ENCODE measurements at regions not wholly inside any gene's neighbourhood (a gene's known extent, or its start where the extent isn't known, plus 50 kb on each side); places are given as distances from the start of the nearest gene placed in this dataset.
"Not testable (repeated sequence)": the region's sequence is repeated elsewhere in the genome, so short reads cannot be mapped to it uniquely, and the experiment has no call there.

DNA sequence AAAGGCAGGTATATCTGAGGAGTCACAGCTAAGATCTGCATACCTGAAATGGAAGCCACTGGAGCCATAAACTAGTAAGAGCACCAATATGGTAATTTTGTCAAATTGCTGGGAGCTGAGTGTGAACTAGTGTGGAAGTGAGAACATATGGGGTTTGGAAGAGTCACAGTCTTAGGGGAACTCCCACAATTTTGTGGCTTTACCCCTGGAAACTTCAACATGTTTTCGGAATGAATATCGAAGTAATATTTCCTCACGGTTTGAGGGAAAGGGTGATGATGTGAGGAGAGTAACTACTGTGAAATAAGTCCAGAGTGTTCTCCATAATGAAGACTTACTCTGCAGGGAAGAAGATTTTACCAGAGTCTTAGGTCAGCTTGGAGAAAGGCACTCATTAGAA, 565.9 kb downstream of the RIT2 start:
- Mint-ChIP-seq H3K27ac (no peak overlapping the region), H3K36me3 (peaks cover 0 to 4% of the 10 kb centered on the region in 2 donors), H3K9me3 (peaks cover 17 to 20% of the 10 kb centered on the region in 2 donors)
- no peak for ATAC-seq
- no peak for DNase-seq (ENCODE audit: low spot score in 2 of 2)

DNA sequence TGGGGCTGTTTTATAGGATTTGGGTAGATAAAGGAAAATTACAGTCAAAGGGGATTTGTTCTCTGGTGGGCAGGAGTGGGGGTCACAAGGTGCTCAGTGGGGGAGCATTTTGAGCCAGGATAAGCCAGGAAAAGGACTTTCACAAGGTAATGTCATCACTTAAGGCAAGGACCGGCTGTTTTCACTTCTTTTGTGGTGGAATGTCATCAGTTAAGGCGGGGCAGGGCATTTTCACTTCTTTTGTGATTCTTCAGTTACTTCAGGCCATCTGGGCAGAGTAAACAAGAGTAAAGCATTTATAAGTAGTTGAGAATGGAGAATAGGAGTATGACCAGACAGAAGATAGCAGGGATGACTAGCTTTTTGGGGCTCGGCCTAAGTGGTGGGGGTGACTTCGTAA, 562.9 kb downstream of the RIT2 start:
- H3K36me3 Mint-ChIP-seq; ATAC-seq; H3K27ac Mint-ChIP-seq; DNase-seq (ENCODE audit: low spot score in 2 of 2): not testable (repeated sequence)
- H3K9me3 Mint-ChIP-seq: peaks cover 27 to 35% of the 10 kb centered on the region in 2 donors

DNA sequence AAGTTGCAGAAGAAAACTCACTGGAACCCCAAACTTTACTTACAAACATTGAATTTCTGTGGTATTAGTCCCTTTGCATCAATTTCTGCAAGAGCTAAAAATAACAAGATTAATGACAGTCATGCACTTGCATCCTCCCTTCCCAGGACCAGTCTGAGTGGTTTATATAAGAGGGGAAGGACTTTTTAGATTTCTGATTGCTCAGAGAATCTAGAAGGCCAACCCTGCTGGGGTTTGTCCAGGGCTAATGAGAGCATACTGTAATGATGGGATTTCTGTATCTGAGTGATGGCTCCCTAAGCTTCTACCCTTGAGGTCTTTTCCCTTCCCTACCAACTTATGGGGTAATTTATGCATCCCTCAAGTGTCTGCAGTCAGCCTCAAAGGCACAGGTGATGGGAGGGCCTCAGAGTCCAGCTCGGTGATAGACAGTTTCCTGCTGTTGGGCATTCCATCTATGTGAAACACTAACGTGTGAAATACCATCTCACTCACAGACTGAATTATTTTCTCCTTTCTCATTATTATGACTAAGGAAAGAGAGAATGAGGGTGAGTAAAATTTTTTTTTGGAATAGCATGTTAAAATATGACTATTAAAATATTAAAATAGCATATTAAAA, 556.3 kb downstream of the RIT2 start:
- Mint-ChIP-seq H3K27ac (no peak overlapping the region), H3K9me3 (peaks cover 21 to 27% of the 10 kb centered on the region in 2 donors), H3K36me3 (no peaks in the 10 kb centered on the region)
- DNase-seq (ENCODE audit: low spot score in 2 of 2) (no peak), ATAC-seq (no peak)

DNA sequence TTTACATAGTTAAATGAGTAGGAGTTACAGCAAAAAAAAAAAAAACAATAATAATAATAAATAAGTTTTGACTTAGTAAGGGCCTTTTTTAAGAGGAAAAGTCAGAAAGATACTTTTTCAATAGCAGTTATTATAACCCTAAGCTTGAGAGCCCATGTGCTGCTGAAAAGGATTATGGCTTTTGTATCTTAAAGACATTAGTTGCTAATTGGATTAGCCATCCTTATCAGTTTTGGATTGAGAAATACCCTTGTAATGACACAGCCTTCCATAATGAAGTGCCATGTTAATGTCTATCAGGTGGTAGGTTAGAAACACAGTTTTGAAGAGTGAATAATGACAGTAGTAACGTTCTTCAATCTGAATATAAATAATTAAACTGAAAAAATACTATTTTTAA, 554.0 kb downstream of the RIT2 start:
- H3K36me3 Mint-ChIP-seq: no peaks in the 10 kb centered on the region
- no peak for DNase-seq (ENCODE audit: low spot score in 2 of 2)
- ATAC-seq: no peak
- H3K9me3 Mint-ChIP-seq: peaks cover 12 to 15% of the 10 kb centered on the region in 2 donors
- no peak overlapping the region for H3K27ac Mint-ChIP-seq

DNA sequence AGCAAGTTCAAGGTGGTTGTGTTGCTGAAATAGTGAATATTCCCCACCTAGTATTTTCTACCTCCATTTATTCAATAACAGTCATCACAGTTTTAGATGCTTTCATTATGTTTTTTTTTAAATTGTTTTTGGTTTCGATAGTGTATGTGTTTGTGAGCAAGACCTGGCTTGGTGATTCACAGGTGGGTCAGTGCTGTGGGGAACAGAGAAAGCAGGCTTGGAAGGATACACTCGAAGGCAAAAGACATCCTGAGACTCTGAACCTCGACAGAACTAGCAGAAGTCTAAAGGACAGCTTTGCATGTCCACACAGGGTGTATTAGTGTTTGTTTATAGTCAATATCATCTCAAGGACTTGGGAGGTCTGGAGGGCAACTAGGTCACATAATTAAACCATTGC, 551.5 kb downstream of the RIT2 start:
- Mint-ChIP-seq H3K36me3 (no peaks in the 10 kb centered on the region), H3K27ac (no peak overlapping the region), H3K9me3 (peaks cover 6 to 13% of the 10 kb centered on the region in 2 donors)
- ATAC-seq: no peak
- no peak for DNase-seq (ENCODE audit: low spot score in 2 of 2)

DNA sequence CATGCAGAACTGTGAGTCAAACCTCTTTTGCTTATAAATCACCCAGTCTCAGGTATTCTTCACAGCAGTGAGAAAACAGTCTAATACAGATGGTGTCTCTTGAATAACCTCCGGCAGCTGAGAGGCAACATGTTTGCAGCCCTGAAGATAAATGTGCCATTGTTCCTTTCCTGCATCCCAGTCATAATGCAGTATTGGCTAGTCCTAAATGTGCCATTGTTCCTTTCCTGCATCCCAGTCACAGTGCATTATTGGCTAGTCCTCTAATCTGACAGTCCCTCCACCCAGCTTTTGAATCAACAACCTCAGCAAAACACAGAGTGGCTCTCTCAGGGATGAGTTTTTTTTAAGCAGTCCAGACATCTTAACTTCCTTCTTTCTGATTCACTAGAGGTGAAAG, 550.7 kb downstream of the RIT2 start:
- no peaks in the 10 kb centered on the region for H3K36me3 Mint-ChIP-seq

DNA sequence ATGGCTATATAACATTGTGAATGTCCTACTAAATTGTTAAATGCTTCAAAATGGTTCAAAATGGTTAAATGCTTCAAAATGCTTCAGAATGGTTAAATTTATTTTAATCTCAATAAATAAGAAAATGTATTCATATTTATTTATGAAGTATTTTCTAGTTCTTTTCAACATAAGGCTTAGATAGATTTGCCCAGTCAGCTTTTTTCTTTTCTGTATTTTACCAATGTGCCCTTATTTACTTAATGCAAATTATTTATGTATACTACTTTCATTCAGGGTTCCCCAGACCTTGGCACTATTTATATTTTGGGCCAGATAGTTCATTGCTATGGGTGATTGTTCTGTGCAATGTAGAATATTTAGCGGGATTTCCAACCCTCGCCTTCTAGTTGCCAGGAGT, 546.7 kb downstream of the RIT2 start:
- Mint-ChIP-seq H3K36me3 (no peaks in the 10 kb centered on the region), H3K9me3 (peaks cover 6 to 10% of the 10 kb centered on the region in 2 donors), H3K27ac (no peak overlapping the region)
- ATAC-seq (no peak), DNase-seq (ENCODE audit: low spot score in 2 of 2) (no peak)

More for the DNA sequence above, 550.7 kb downstream of the RIT2 start:
- Mint-ChIP-seq H3K9me3 (peaks cover 6 to 13% of the 10 kb centered on the region in 2 donors), H3K27ac (no peak overlapping the region)
- DNase-seq (ENCODE audit: low spot score in 2 of 2) (no peak), ATAC-seq (no peak)

DNA sequence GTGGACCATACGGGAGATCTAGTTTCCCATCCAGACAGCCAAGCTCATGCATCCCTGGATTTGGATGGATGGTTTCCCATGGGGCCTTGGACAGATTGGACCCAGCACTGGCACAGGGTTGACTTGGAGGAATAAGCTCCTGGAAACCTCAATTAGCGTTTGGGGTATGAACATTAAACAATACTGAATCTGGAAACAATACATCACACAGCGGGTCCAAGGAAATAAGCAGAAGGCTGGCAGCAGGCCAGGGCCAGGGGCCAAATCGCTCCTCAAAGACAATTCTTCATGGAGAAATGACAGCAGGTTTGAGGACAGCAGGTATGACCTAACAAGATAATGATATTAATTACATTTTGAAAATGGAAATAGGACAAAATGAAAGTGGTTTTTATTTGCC, 540.6 kb downstream of the RIT2 start:
- ATAC-seq (no peak), DNase-seq (ENCODE audit: low spot score in 2 of 2) (no peak)
- Mint-ChIP-seq H3K27ac (no peak overlapping the region), H3K9me3 (peaks cover 4 to 11% of the 10 kb centered on the region in 2 donors), H3K36me3 (no peaks in the 10 kb centered on the region)

DNA sequence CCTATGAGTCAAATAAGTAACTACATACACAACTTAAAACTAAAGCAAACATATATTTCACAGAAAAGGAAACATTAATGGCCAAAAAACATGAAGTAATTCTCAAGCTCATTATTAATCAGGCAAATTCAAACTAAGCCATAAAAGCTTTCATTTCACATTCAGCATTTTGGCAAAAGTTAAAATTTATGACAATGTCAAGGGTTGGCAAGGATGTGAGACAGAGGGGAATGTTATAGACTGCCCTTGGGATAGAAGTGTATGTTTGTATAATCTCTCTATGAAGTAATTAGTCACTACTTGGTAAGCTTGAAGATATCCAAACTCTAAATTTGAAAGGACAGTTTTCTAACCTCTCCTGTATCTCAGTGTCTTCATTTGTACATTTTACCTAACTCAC, 539.4 kb downstream of the RIT2 start:
- Mint-ChIP-seq H3K27ac (no peak overlapping the region), H3K36me3 (no peaks in the 10 kb centered on the region), H3K9me3 (peaks cover 6 to 14% of the 10 kb centered on the region in 2 donors)
- ATAC-seq (no peak), DNase-seq (ENCODE audit: low spot score in 2 of 2) (no peak)

DNA sequence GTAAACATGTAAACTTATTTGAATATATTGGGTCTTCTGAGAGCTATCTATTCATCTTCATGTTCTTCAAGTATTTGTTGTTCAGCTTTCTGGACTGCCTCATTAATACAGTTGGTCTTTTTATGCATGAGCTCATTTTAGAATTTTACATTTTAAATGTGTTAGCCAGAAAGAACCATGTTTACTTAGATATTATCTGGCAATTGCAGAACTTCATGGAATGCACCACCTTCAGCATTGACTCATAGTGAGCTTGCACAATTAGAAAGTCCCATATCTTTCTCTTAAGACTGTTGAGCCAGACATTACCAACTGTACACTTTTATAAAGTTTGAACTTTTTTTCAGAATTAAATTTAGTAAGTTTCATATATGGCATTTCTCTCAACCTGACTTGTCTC, 536.7 kb downstream of the RIT2 start:
- DNase-seq (ENCODE audit: low spot score in 2 of 2) (no peak), ATAC-seq (no peak)
- Mint-ChIP-seq H3K36me3 (no peaks in the 10 kb centered on the region), H3K9me3 (peaks cover 13 to 17% of the 10 kb centered on the region in 2 donors), H3K27ac (no peak overlapping the region)

DNA sequence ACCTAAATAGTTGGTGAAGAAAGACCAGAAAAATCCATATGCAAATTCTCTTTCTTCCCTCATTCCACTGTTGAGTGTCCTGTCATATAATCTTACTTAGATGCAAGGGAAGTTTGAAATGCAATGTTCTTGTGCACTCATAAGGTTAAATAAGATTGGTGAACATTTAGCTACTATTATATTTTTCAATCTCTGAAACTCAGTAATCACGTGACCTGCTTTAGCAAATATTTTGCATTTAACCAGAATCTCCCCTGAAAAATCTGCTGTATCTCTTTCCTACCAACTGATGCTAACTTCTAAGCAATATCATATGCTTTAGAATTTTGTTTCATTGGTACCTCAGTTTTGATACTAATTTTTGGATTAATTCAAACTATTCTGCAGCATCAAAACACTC, 533.2 kb downstream of the RIT2 start:
- DNase-seq (ENCODE audit: low spot score in 2 of 2) (no peak), ATAC-seq (no peak)
- peaks cover 13 to 20% of the 10 kb centered on the region in 2 donors for H3K9me3 Mint-ChIP-seq
- no peak overlapping the region for H3K27ac Mint-ChIP-seq
- H3K36me3 Mint-ChIP-seq: no peaks in the 10 kb centered on the region

DNA sequence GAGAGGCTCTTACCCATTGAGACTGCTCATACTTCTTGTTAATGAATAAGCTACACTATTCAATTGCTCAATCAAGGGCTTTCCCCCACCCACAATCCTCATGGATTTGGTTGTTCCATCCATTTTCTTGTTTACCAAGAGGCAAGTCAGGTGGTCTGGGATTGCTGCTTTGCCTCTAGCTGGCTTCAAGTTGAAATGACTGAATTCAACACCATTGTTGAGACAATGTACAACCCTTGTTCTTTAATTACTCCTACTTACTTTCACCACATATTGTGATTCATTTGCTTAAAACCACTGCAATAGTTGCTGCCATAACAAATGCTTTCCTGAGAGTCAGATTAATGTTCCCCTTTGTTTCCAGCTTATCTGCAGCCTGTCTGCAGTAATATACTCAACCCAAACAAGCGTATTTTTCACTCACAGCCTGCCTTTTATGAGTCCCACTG, 532.2 kb downstream of the RIT2 start:
- H3K36me3 Mint-ChIP-seq: no peaks in the 10 kb centered on the region
- ATAC-seq (no peak), DNase-seq (ENCODE audit: low spot score in 2 of 2) (no peak)
- no peak overlapping the region for H3K27ac Mint-ChIP-seq
- peaks cover 17 to 29% of the 10 kb centered on the region in 2 donors for H3K9me3 Mint-ChIP-seq

DNA sequence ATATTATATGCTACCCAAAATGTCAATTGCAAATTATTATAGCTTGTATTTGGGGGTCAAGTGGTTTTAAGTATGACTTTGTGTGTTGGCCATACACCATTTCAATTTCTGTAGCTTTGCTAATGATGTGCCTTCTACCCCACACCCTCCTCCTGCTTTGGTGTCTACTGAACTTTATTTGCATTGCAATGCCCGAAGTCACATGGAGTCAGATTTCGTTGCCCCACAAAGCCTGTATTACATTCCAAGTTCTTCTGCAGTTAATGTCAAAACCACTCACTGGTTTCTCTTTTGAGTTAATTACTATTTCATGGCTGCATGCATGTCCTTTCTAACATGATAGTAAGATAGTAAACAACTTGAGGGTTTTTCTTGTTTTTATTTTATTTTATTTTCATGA, 528.9 kb downstream of the RIT2 start:
- peaks cover 12 to 30% of the 10 kb centered on the region in 2 donors for H3K9me3 Mint-ChIP-seq
- no peaks in the 10 kb centered on the region for H3K36me3 Mint-ChIP-seq
- no peak for ATAC-seq
- DNase-seq (ENCODE audit: low spot score in 2 of 2): no peak
- H3K27ac Mint-ChIP-seq: no peak overlapping the region

DNA sequence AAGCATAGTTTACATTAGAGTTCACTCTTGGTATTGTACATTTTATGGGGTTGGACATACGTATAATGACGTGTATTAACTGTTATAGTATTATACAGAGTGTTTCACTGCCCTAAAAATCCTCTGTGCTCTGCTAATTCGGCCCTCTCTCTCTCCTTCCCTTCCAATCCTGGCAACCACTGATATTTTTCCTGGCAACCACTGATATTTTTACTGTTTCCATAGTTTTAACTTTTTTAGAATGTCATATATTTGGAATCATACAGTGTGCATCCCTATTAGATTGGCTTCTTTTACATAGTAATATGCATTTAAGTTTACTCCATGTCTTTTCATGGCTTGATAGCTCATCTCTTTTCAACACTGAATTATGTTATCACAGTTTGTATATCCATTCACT, 526.7 kb downstream of the RIT2 start:
- peaks cover 10 to 30% of the 10 kb centered on the region in 2 donors for H3K9me3 Mint-ChIP-seq
- no peak overlapping the region for H3K27ac Mint-ChIP-seq
- DNase-seq (ENCODE audit: low spot score in 2 of 2): no peak

DNA sequence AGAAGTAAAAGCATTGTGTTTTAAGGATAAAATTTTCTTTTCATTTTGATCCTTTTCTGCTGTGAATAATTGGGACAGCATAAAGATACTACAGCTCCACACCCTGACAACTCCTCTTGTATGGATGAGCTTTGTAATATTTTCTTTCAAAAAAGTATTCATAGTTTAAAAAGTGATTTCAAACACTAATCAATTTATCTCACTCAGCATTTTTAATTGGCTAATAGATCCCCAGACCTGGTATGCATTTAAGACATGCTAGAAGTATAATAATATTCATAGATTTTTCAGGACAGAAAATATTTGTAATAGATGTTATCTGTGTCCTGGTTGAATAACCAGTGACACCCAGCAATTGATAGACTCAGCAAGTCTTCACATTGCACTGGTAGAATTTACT, 510.7 kb downstream of the RIT2 start:
- ATAC-seq (no peak), DNase-seq (ENCODE audit: low spot score in 2 of 2) (no peak)
- Mint-ChIP-seq H3K9me3 (peaks cover 14% of the 10 kb centered on the region in 2 donors), H3K27ac (no peak overlapping the region), H3K36me3 (peaks cover 0 to 6% of the 10 kb centered on the region in 2 donors)

More for the DNA sequence above, 526.7 kb downstream of the RIT2 start:
- H3K36me3 Mint-ChIP-seq: no peaks in the 10 kb centered on the region
- no peak for ATAC-seq

DNA sequence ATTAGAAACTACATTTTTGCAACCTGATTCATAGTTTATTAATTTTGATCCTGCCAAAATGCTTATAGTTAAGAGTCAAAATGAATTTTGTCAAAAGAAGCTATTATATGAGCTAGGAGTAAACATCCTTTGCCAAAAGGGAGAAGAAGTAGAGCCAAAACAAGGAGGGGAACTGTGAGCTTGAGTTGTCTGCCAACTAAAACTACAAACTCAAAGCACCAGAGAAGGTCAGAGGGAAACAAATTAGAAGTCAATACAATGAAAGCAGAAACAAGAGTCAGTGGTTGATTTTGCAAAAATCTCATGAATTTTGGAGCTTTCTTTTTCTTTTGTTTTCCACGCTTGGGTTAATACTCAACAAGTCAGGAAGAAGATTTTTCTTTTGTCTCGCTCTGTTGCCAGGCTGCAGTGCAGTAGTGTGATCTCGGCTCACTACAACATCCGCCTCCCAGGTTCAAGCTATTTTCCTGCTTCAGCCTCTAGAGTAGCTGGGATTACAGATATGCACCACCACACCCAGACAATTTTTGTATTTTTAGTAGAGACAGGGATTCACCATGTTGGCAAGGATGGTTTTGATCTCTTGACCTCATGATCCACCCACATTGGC, 508.5 kb downstream of the RIT2 start:
- H3K27ac Mint-ChIP-seq: no peak overlapping the region
- DNase-seq (ENCODE audit: low spot score in 2 of 2) (no peak), ATAC-seq (no peak)
- H3K36me3 Mint-ChIP-seq: peaks cover 0 to 6% of the 10 kb centered on the region in 2 donors
- peaks cover 14% of the 10 kb centered on the region in 2 donors for H3K9me3 Mint-ChIP-seq

DNA sequence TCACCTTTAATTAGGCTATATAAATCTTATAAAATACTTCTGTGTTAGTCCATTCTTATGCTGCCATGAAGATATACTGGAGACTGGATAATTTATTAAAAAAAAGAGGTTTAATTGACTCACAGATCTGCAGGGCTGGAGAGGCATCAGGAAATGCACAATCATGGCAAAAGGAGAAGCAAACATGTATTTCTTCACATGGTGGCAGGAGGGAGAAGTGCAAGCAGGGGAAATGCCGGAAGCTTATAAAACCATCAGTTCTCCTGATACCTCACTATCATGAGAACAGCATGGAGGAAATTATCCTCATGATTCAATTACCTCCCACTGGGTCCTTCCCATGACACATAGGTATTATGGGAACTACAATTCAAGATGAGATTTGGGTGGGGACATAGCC, 504.4 kb downstream of the RIT2 start:
- DNase-seq (ENCODE audit: low spot score in 2 of 2) (no peak), ATAC-seq (no peak)
- Mint-ChIP-seq H3K36me3 (peaks cover 0 to 6% of the 10 kb centered on the region in 2 donors), H3K9me3 (peaks cover 15 to 20% of the 10 kb centered on the region in 2 donors), H3K27ac (no peak overlapping the region)

Data from activated naive CD4-positive, alpha-beta T cell treated with anti-CD3 and anti-CD28 coated beads, Interleukin-2, amount 50 U/mL, for 72 hours (primary cell).